Mammary epithelial cell (primary cell): ENCODE measurements at regions not wholly inside any gene's neighbourhood (a gene's known extent, or its start where the extent isn't known, plus 50 kb on each side); places are given as distances from the start of the nearest gene placed in this dataset.

ENCODE experiments used
- EZH2 ChIP-seq: IDR thresholded peaks from 2 replicates; pipeline ENCODE4 v1.6.1; 2012; ENCODE audit warnings: low read length, inconsistent platforms, borderline replicate concordance
- TF ChIP-seq, protein P1 (sequence below), 2 donors: IDR thresholded peaks in 1 of 2; conservative IDR thresholded peaks in 1 of 2; 2 replicates each; pipeline ENCODE4 v1.5.1; 2011 to 2012; ENCODE audit warnings: inconsistent platforms in 2 of 2, low read length in 2 of 2, mild to moderate bottlenecking in 2 of 2, control low read depth in 1 of 2, low read depth in 1 of 2; ENCODE audit not compliant: insufficient read depth in 1 of 2; ENCODE audit errors: extremely low read depth in 1 of 2

DNA sequence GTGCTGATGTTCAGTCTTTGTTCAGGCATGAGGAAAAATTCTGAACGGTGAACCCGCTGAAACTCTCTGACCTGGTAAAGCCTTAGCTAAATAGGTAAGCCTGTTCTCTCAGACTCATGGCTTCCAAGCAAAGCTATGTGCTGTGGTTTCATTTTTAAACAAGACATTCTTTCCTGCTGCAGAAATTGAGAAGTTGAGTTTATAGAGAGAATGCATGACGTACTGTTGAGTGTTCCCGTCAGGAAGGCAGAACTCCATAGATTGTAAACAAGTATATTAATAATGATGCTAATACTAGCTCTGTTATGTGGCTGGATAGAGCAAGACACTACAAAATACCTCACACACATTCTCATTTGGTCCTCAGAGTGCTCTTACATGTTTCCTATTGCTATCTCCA lies 424.0 kb upstream of the CRIM1 start:
- TF ChIP-seq, protein P1, sequence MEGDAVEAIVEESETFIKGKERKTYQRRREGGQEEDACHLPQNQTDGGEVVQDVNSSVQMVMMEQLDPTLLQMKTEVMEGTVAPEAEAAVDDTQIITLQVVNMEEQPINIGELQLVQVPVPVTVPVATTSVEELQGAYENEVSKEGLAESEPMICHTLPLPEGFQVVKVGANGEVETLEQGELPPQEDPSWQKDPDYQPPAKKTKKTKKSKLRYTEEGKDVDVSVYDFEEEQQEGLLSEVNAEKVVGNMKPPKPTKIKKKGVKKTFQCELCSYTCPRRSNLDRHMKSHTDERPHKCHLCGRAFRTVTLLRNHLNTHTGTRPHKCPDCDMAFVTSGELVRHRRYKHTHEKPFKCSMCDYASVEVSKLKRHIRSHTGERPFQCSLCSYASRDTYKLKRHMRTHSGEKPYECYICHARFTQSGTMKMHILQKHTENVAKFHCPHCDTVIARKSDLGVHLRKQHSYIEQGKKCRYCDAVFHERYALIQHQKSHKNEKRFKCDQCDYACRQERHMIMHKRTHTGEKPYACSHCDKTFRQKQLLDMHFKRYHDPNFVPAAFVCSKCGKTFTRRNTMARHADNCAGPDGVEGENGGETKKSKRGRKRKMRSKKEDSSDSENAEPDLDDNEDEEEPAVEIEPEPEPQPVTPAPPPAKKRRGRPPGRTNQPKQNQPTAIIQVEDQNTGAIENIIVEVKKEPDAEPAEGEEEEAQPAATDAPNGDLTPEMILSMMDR (conservative IDR thresholded peaks at IDR 0.05 in 1 of 2, IDR thresholded peaks at IDR 0.05 in 1 of 2; ENCODE audit: extremely low read depth in 1 of 2, insufficient read depth in 1 of 2, low read depth in 1 of 2, low read length in 2 of 2), result no peak
- TF ChIP-seq EZH2, result no peak
